Thyroid gland (tissue), 4 donors: ENCODE measurements at regions not wholly inside any gene's neighbourhood (a gene's known extent, or its start where the extent isn't known, plus 50 kb on each side); places are given as distances from the start of the nearest gene placed in this dataset.

Experiments
- DNase-seq, 2 donors: peaks; one replicate each; pipeline ENCODE4 v3.0.0-alpha.2; 2019
- H3K27ac ChIP-seq, 3 donors: fragments of 200-600 bp; sonication (generic); 1 replicate in 2 of 3; 2 replicates in 1 of 3; pipeline ENCODE4 v1.5.1; 2016 to 2019; ENCODE audit warnings: mild to moderate bottlenecking in 1 of 3, moderate library complexity in 1 of 3
- H3K27me3 ChIP-seq: fragments of 200-600 bp; sonication (generic); one replicate; pipeline ENCODE4 v1.5.1; 2019
- H3K36me3 ChIP-seq, 2 donors: fragments of 200-600 bp; sonication (generic); one replicate each; pipeline ENCODE4 v1.5.1; 2016 to 2019
- H3K4me1 ChIP-seq, 2 donors: fragments of 200-600 bp; sonication (generic); one replicate each; pipeline ENCODE4 v1.5.1; 2017 to 2019
- H3K4me3 ChIP-seq, 3 donors: fragments of 200-600 bp; sonication (generic); replicated peaks in 1 of 3; 1 replicate in 2 of 3; 2 replicates in 1 of 3; pipeline ENCODE4 v1.5.1; 2016; ENCODE audit warnings: mild to moderate bottlenecking in 1 of 3
- H3K9me3 ChIP-seq: fragments of 200-600 bp; sonication (generic); one replicate; pipeline ENCODE4 v1.5.1; 2017
- CTCF ChIP-seq, 6 experiments: fragments of 200-600 bp in 3 of 6; fragments of 450-650 bp in 3 of 6; sonication (generic) in 3 of 6; IDR thresholded peaks; one replicate each; pipeline ENCODE4 v1.5.1; 2016 to 2019; ENCODE audit warnings: antibody characterized with exemption in 6 of 6, mild to moderate bottlenecking in 2 of 6, inconsistent platforms in 1 of 6, moderate library complexity in 1 of 6
- POLR2A ChIP-seq, 2 donors: fragments of 450-650 bp; IDR thresholded peaks; one replicate each; pipeline ENCODE4 v1.6.1; 2017; ENCODE audit warnings: antibody characterized with exemption in 2 of 2, mild to moderate bottlenecking in 2 of 2, moderate library complexity in 1 of 2
- WGBS, 2 donors: methylation state at CpG; one replicate each; pipeline ENCODE4 v1.1.5; 2017; 5-methylcytosine and 5-hydroxymethylcytosine counted together
- intact Hi-C: fragments of 100-400 bp; cut with DNase I; formaldehyde crosslinking; loops from one replicate; pipeline ENCODE4 v1.15.1; 2023

- intact Hi-C loops: no loop called here
- 57 to 72% methylated on average over 6 of the region's 6 CpGs for WGBS, 2 donors
- Histone ChIP-seq H3K9me3 (no peaks in the 10 kb centered on the region), H3K27ac (no peak overlapping the region), H3K36me3 (no peaks in the 10 kb centered on the region), H3K27me3 (no peaks in the 10 kb centered on the region), H3K4me3 (no peak overlapping the region), H3K4me1 (no peaks in the 10 kb centered on the region)
- TF ChIP-seq POLR2A (IDR thresholded peaks at IDR 0.05): no peak
- TF ChIP-seq CTCF (IDR thresholded peaks at IDR 0.05): no peak
- no peak for DNase-seq
Measured at GRCh38 chr2:181305301-181306123, 151.7 kb upstream of the ITGA4 start.

- no peaks in the 10 kb centered on the region for H3K9me3 ChIP-seq
- H3K4me3 ChIP-seq: no peak overlapping the region
- intact Hi-C loops: no loop called here
- TF ChIP-seq POLR2A (IDR thresholded peaks at IDR 0.05) (no peak), CTCF (IDR thresholded peaks at IDR 0.05) (no peak)
- H3K27ac ChIP-seq: no peak overlapping the region
- H3K27me3 ChIP-seq: no peaks in the 10 kb centered on the region
- DNase-seq: no peak
- no peaks in the 10 kb centered on the region for H3K36me3 ChIP-seq
- no peaks in the 10 kb centered on the region for H3K4me1 ChIP-seq
Measured at GRCh38 chr2:181306785-181307184, 150.4 kb upstream of the ITGA4 start.

- 77 to 80% methylated on average over 7 of the region's 7 CpGs for WGBS, 2 donors
Measured at GRCh38 chr2:181307203-181307991, 149.8 kb upstream of the ITGA4 start.

GRCh38 chr2:181308766-181309515, 148.2 kb upstream of the ITGA4 start:
- no peak for DNase-seq
- no peaks in the 10 kb centered on the region for H3K4me1 ChIP-seq
- intact Hi-C loops: no loop called here
- 79 to 81% methylated on average over 5 of the region's 5 CpGs for WGBS, 2 donors
- H3K27ac ChIP-seq: no peak overlapping the region
- H3K27me3 ChIP-seq: no peaks in the 10 kb centered on the region
- H3K9me3 ChIP-seq: no peaks in the 10 kb centered on the region
- TF ChIP-seq CTCF (IDR thresholded peaks at IDR 0.05) (no peak), POLR2A (IDR thresholded peaks at IDR 0.05) (no peak)
- H3K4me3 ChIP-seq: no peak overlapping the region
- H3K36me3 ChIP-seq: no peaks in the 10 kb centered on the region

More at GRCh38 chr2:181307203-181307991, 149.8 kb upstream of the ITGA4 start:
- no peak overlapping the region for H3K4me3 ChIP-seq
- no peaks in the 10 kb centered on the region for H3K36me3 ChIP-seq
- no peak overlapping the region for H3K27ac ChIP-seq
- no peak for DNase-seq
- TF ChIP-seq CTCF (IDR thresholded peaks at IDR 0.05) (no peak), POLR2A (IDR thresholded peaks at IDR 0.05) (no peak)
- no peaks in the 10 kb centered on the region for H3K4me1 ChIP-seq
- no peaks in the 10 kb centered on the region for H3K27me3 ChIP-seq
- intact Hi-C loops: no loop called here
- no peaks in the 10 kb centered on the region for H3K9me3 ChIP-seq
